ENCODE measurements at regions not wholly inside any gene's neighbourhood (a gene's known extent, or its start where the extent isn't known, plus 50 kb on each side); places are given as distances from the start of the nearest gene placed in this dataset.

GRCh38 chr14:84671776-84672175, 858.2 kb upstream of the FLRT2 start:
- no peak overlapping the region for H3K27ac ChIP-seq (ENCODE audit: low read length, poor library complexity, severe bottlenecking)
- H2BK120ac ChIP-seq (ENCODE audit: low read depth, low read length): no peak overlapping the region
- no peak for DNase-seq
- H3K4me3 ChIP-seq (ENCODE audit: insufficient read depth in 1 of 2, low read depth in 1 of 2, low read length in 2 of 2): no peak overlapping the region
- no peak overlapping the region for H3K18ac ChIP-seq (ENCODE audit: low read depth in 1 of 2, low read length in 2 of 2)
- no peak overlapping the region for H4K91ac ChIP-seq (ENCODE audit: low read length)
- H3K27me3 ChIP-seq (ENCODE audit: control insufficient read depth in 1 of 2, insufficient read depth in 1 of 2, low read length in 2 of 2): no peaks in the 10 kb centered on the region
- no peak overlapping the region for H3K4ac ChIP-seq (ENCODE audit: low read depth in 1 of 2, low read length in 2 of 2)
- no peaks in the 10 kb centered on the region for H3K36me3 ChIP-seq (ENCODE audit: control insufficient read depth in 1 of 2, insufficient read depth in 2 of 2, low read depth in 1 of 2, low read length in 2 of 2)
- H3K79me1 ChIP-seq (replicated peaks; ENCODE audit: low read length, poor library complexity, severe bottlenecking): no peaks in the 10 kb centered on the region
- H2AK5ac ChIP-seq (ENCODE audit: low read length, severe bottlenecking): no peak overlapping the region
- H3K14ac ChIP-seq (ENCODE audit: low read length in 2 of 2): no peak overlapping the region
- H2BK12ac ChIP-seq (ENCODE audit: low read length in 2 of 2): no peak overlapping the region
- H3K9me3 ChIP-seq (ENCODE audit: control insufficient read depth, low read length): no peaks in the 10 kb centered on the region
- no peak overlapping the region for H3K9ac ChIP-seq (ENCODE audit: low read length)
- H2AFZ ChIP-seq (ENCODE audit: low read depth, low read length): no peak overlapping the region
- H3K4me2 ChIP-seq (ENCODE audit: low read length, poor library complexity, severe bottlenecking): no peak overlapping the region
- H4K8ac ChIP-seq (ENCODE audit: low read length): no peak overlapping the region
- H3K4me1 ChIP-seq (ENCODE audit: control insufficient read depth, insufficient read depth, low read depth, low read length): no peaks in the 10 kb centered on the region
- 100% methylated on average over 1 of the region's 3 CpGs for WGBS
- no peak overlapping the region for H2BK15ac ChIP-seq (ENCODE audit: low read depth, poor library complexity, severe bottlenecking)
- no peak overlapping the region for H2BK5ac ChIP-seq (ENCODE audit: low read depth, low read length, poor library complexity, severe bottlenecking)
- H3K23ac ChIP-seq (ENCODE audit: low read length in 2 of 2): no peak overlapping the region

GRCh38 chr14:84674636-84675035, 855.3 kb upstream of the FLRT2 start:
- Histone ChIP-seq H3K18ac (ENCODE audit: low read depth in 1 of 2, low read length in 2 of 2) (no peak overlapping the region), H2BK120ac (ENCODE audit: low read depth, low read length) (no peak overlapping the region), H4K91ac (ENCODE audit: low read length) (no peak overlapping the region), H2AFZ (ENCODE audit: low read depth, low read length) (no peak overlapping the region), H3K4me2 (ENCODE audit: low read length, poor library complexity, severe bottlenecking) (no peak overlapping the region), H3K79me1 (replicated peaks; ENCODE audit: low read length, poor library complexity, severe bottlenecking) (no peaks in the 10 kb centered on the region), H3K4me3 (ENCODE audit: insufficient read depth in 1 of 2, low read depth in 1 of 2, low read length in 2 of 2) (no peak overlapping the region), H3K36me3 (ENCODE audit: control insufficient read depth in 1 of 2, insufficient read depth in 2 of 2, low read depth in 1 of 2, low read length in 2 of 2) (no peaks in the 10 kb centered on the region), H3K14ac (ENCODE audit: low read length in 2 of 2) (no peak overlapping the region), H3K9ac (ENCODE audit: low read length) (no peak overlapping the region), H2AK5ac (ENCODE audit: low read length, severe bottlenecking) (no peak overlapping the region), H3K27me3 (ENCODE audit: control insufficient read depth in 1 of 2, insufficient read depth in 1 of 2, low read length in 2 of 2) (no peaks in the 10 kb centered on the region), H3K9me3 (ENCODE audit: control insufficient read depth, low read length) (no peaks in the 10 kb centered on the region), H3K4me1 (ENCODE audit: control insufficient read depth, insufficient read depth, low read depth, low read length) (no peaks in the 10 kb centered on the region), H4K8ac (ENCODE audit: low read length) (no peak overlapping the region), H3K4ac (ENCODE audit: low read depth in 1 of 2, low read length in 2 of 2) (no peak overlapping the region), H2BK5ac (ENCODE audit: low read depth, low read length, poor library complexity, severe bottlenecking) (no peak overlapping the region), H3K27ac (ENCODE audit: low read length, poor library complexity, severe bottlenecking) (no peak overlapping the region), H2BK12ac (ENCODE audit: low read length in 2 of 2) (no peak overlapping the region), H2BK15ac (ENCODE audit: low read depth, poor library complexity, severe bottlenecking) (no peak overlapping the region), H3K23ac (ENCODE audit: low read length in 2 of 2) (no peak overlapping the region)
- DNase-seq: no peak
- no CpG with 5 or more reads among the region's 1 CpG for WGBS

- Histone ChIP-seq H3K4me3 (ENCODE audit: insufficient read depth in 1 of 2, low read depth in 1 of 2, low read length in 2 of 2) (no peak overlapping the region), H3K9me3 (ENCODE audit: control insufficient read depth, low read length) (no peaks in the 10 kb centered on the region), H2BK12ac (ENCODE audit: low read length in 2 of 2) (no peak overlapping the region), H3K14ac (ENCODE audit: low read length in 2 of 2) (no peak overlapping the region), H2AFZ (ENCODE audit: low read depth, low read length) (no peak overlapping the region), H2AK5ac (ENCODE audit: low read length, severe bottlenecking) (no peak overlapping the region), H3K18ac (ENCODE audit: low read depth in 1 of 2, low read length in 2 of 2) (no peak overlapping the region), H3K36me3 (ENCODE audit: control insufficient read depth in 1 of 2, insufficient read depth in 2 of 2, low read depth in 1 of 2, low read length in 2 of 2) (no peaks in the 10 kb centered on the region), H3K4me2 (ENCODE audit: low read length, poor library complexity, severe bottlenecking) (no peak overlapping the region), H3K9ac (ENCODE audit: low read length) (no peak overlapping the region), H4K91ac (ENCODE audit: low read length) (no peak overlapping the region), H3K79me1 (replicated peaks; ENCODE audit: low read length, poor library complexity, severe bottlenecking) (no peaks in the 10 kb centered on the region), H4K8ac (ENCODE audit: low read length) (no peak overlapping the region), H3K27me3 (ENCODE audit: control insufficient read depth in 1 of 2, insufficient read depth in 1 of 2, low read length in 2 of 2) (no peaks in the 10 kb centered on the region), H2BK120ac (ENCODE audit: low read depth, low read length) (no peak overlapping the region), H3K27ac (ENCODE audit: low read length, poor library complexity, severe bottlenecking) (no peak overlapping the region), H3K4ac (ENCODE audit: low read depth in 1 of 2, low read length in 2 of 2) (no peak overlapping the region), H3K23ac (ENCODE audit: low read length in 2 of 2) (no peak overlapping the region), H2BK5ac (ENCODE audit: low read depth, low read length, poor library complexity, severe bottlenecking) (no peak overlapping the region), H2BK15ac (ENCODE audit: low read depth, poor library complexity, severe bottlenecking) (no peak overlapping the region), H3K4me1 (ENCODE audit: control insufficient read depth, insufficient read depth, low read depth, low read length) (no peaks in the 10 kb centered on the region)
- DNase-seq: no peak
- WGBS: 0% methylated on average over 1 of the region's 3 CpGs
Observed at GRCh38 chr14:84686550-84686949, 843.4 kb upstream of the FLRT2 start.

- H3K4me2 ChIP-seq (ENCODE audit: low read length, poor library complexity, severe bottlenecking): no peak overlapping the region
- no peak overlapping the region for H3K18ac ChIP-seq (ENCODE audit: low read depth in 1 of 2, low read length in 2 of 2)
- H3K9ac ChIP-seq (ENCODE audit: low read length): no peak overlapping the region
- no peak for DNase-seq
- H3K4me1 ChIP-seq (ENCODE audit: control insufficient read depth, insufficient read depth, low read depth, low read length): no peaks in the 10 kb centered on the region
- 92% methylated on average over 4 of the region's 7 CpGs for WGBS
- H2AFZ ChIP-seq (ENCODE audit: low read depth, low read length): no peak overlapping the region
- H3K9me3 ChIP-seq (ENCODE audit: control insufficient read depth, low read length): no peaks in the 10 kb centered on the region
- no peaks in the 10 kb centered on the region for H3K36me3 ChIP-seq (ENCODE audit: control insufficient read depth in 1 of 2, insufficient read depth in 2 of 2, low read depth in 1 of 2, low read length in 2 of 2)
- no peak overlapping the region for H4K91ac ChIP-seq (ENCODE audit: low read length)
- no peak overlapping the region for H2AK5ac ChIP-seq (ENCODE audit: low read length, severe bottlenecking)
- H3K4ac ChIP-seq (ENCODE audit: low read depth in 1 of 2, low read length in 2 of 2): no peak overlapping the region
- no peak overlapping the region for H3K23ac ChIP-seq (ENCODE audit: low read length in 2 of 2)
- no peak overlapping the region for H2BK5ac ChIP-seq (ENCODE audit: low read depth, low read length, poor library complexity, severe bottlenecking)
- no peak overlapping the region for H3K4me3 ChIP-seq (ENCODE audit: insufficient read depth in 1 of 2, low read depth in 1 of 2, low read length in 2 of 2)
- no peak overlapping the region for H3K14ac ChIP-seq (ENCODE audit: low read length in 2 of 2)
- no peaks in the 10 kb centered on the region for H3K27me3 ChIP-seq (ENCODE audit: control insufficient read depth in 1 of 2, insufficient read depth in 1 of 2, low read length in 2 of 2)
- H2BK120ac ChIP-seq (ENCODE audit: low read depth, low read length): no peak overlapping the region
- H3K27ac ChIP-seq (ENCODE audit: low read length, poor library complexity, severe bottlenecking): no peak overlapping the region
- H2BK12ac ChIP-seq (ENCODE audit: low read length in 2 of 2): no peak overlapping the region
- no peak overlapping the region for H4K8ac ChIP-seq (ENCODE audit: low read length)
- H2BK15ac ChIP-seq (ENCODE audit: low read depth, poor library complexity, severe bottlenecking): no peak overlapping the region
- H3K79me1 ChIP-seq (replicated peaks; ENCODE audit: low read length, poor library complexity, severe bottlenecking): no peaks in the 10 kb centered on the region
Observed at GRCh38 chr14:84688297-84689025, 841.5 kb upstream of the FLRT2 start.
